ENCODE measurements at regions not wholly inside any gene's neighbourhood (a gene's known extent, or its start where the extent isn't known, plus 50 kb on each side); places are given as distances from the start of the nearest gene placed in this dataset.
A peak's percentile ranks its signal among the peaks of the same experiment; 100 is the strongest.

GRCh38 chr11:37905707-37906417 lies 1307.8 kb upstream of the RAG2 start:
- no peaks in the 10 kb centered on the region for H4K20me1 ChIP-seq (ENCODE audit: insufficient read depth, low read length)
- H3K9me3 ChIP-seq (ENCODE audit: low read length): peaks cover 60% of the 10 kb centered on the region
- H3K4me3 ChIP-seq (replicated peaks in 1 of 3; ENCODE audit: insufficient read depth in 1 of 3, low read depth in 2 of 3, low read length in 3 of 3): no peak overlapping the region
- no peak overlapping the region for H3K27ac ChIP-seq (ENCODE audit: extremely low read length, insufficient read depth, low read length)
- TF ChIP-seq STAT5B (CRISPR knock-in tag; IDR thresholded peaks at IDR 0.05): no peak
- no peak for TF ChIP-seq ZC3H13 (CRISPR knock-in tag; IDR thresholded peaks at IDR 0.05)
- TF ChIP-seq ZNF556 (CRISPR knock-in tag; IDR thresholded peaks at IDR 0.05; ENCODE audit: borderline replicate concordance): no peak
- no peak for TF ChIP-seq ERF (CRISPR knock-in tag; IDR thresholded peaks at IDR 0.05)
- no peak for TF ChIP-seq SOX13 (IDR thresholded peaks at IDR 0.05)
- 0 out of 4 replicates have a peak, but pooled peaks of 1 of the 2 experiments have one; percentile 6 for TF ChIP-seq SOX13 (CRISPR knock-in tag; conservative IDR thresholded peaks at IDR 0.05 in 1 of 2, IDR thresholded peaks at IDR 0.05 in 1 of 2)
- no peak for TF ChIP-seq THYN1 (CRISPR knock-in tag; IDR thresholded peaks at IDR 0.05; ENCODE audit: borderline replicate concordance, low read depth)
- no peak for TF ChIP-seq ELF4 (CRISPR knock-in tag; IDR thresholded peaks at IDR 0.05; ENCODE audit: borderline replicate concordance)
- no peak for TF ChIP-seq ZSCAN25 (CRISPR knock-in tag; IDR thresholded peaks at IDR 0.05)
- TF ChIP-seq ATF5 (CRISPR knock-in tag; IDR thresholded peaks at IDR 0.05; ENCODE audit: low read depth): no peak
- TF ChIP-seq PCBP1 (IDR thresholded peaks at IDR 0.05; ENCODE audit: borderline replicate concordance, low read depth, low read length): no peak
- TF ChIP-seq ZNF205 (CRISPR knock-in tag; IDR thresholded peaks at IDR 0.05): no peak
- TF ChIP-seq NFE2L2 (IDR thresholded peaks at IDR 0.05; ENCODE audit: low read length): peak; percentile 60
- no peak for TF ChIP-seq ATF4 (CRISPR knock-in tag; IDR thresholded peaks at IDR 0.05)
- no peak overlapping the region for H3K4me2 ChIP-seq (ENCODE audit: low read depth, low read length)
- H3K27me3 ChIP-seq (ENCODE audit: control insufficient read depth in 1 of 2, insufficient read depth in 2 of 2, low read length in 2 of 2): no peaks in the 10 kb centered on the region; a peak in 1 of 5 replicates
- H2AFZ ChIP-seq (ENCODE audit: low read length): no peak overlapping the region
- H3K9ac ChIP-seq (ENCODE audit: insufficient read depth, low read depth, low read length): no peak overlapping the region
- no peaks in the 10 kb centered on the region for H3K36me3 ChIP-seq (replicated peaks in 1 of 2; ENCODE audit: control insufficient read depth in 1 of 2, insufficient read depth in 2 of 2, low read length in 2 of 2)
- POLR2A ChIA-PET: no interaction called here
- CTCF ChIA-PET (ENCODE audit: low intra/inter-chr PET ratio, low total read pairs): no interaction called here
- intact Hi-C loops (cut with micrococcal nuclease; ENCODE audit: unreplicated experiment) (no loop called here), in situ Hi-C loops (cut with HindIII; ENCODE audit: extremely low pct_ligation_motif_present, low pct_unique_long_range_greater_than_20kb) (no loop called here)
- no peaks in the 10 kb centered on the region for H3K4me1 ChIP-seq (ENCODE audit: insufficient read depth, low read length)
- no TSS peak for BruUV-seq (replicated peaks)
- no peaks in the 10 kb centered on the region for H3K79me2 ChIP-seq (ENCODE audit: insufficient read depth, low read length)
- ATAC-seq (no peak), DNase-seq (ENCODE audit: low spot score) (no peak), FAIRE-seq (no peak)
- 49% methylated on average over 8 of the region's 13 CpGs for WGBS (ENCODE audit: low lambda C conversion rate)

All from HepG2 (cell line).